OCI-LY7 (cell line): ENCODE measurements at regions not wholly inside any gene's neighbourhood (a gene's known extent, or its start where the extent isn't known, plus 50 kb on each side); places are given as distances from the start of the nearest gene placed in this dataset.

Experiments
- BruUV-seq: library from RNA; stranded (reverse); fragments of 400-500 nt; replicated peaks from 2 replicates; lab custom pipeline; 2021; lab: Mats Ljungman, UMichigan
- CTCF ChIA-PET: fragments of 300-600 bp; sonication (Branson Sonifier 250); formaldehyde crosslinking; loops from one replicate; lab custom pipeline; 2022; ENCODE audit warnings: antibody characterized with exemption; ENCODE audit not compliant: unreplicated experiment; lab: Charles Lee
- POLR2A ChIA-PET: fragments of 300-600 bp; sonication (Branson Sonifier 250); formaldehyde crosslinking; loops from one replicate; lab custom pipeline; 2022; ENCODE audit warnings: antibody characterized with exemption; lab: Charles Lee
- DNase-seq: peaks from one replicate; pipeline ENCODE4 v3.0.0-alpha.2; 2015; ENCODE audit warnings: low spot score
- H2AFZ ChIP-seq: fragments of 200-600 bp; sonication (generic), shearing (Covaris generic); 2 replicates; pipeline ENCODE4 v1.6.1; 2014; ENCODE audit warnings: mild to moderate bottlenecking, antibody characterized with exemption, low read length, moderate library complexity
- H3K27ac ChIP-seq: fragments of 200-600 bp; sonication (generic); 2 replicates; pipeline ENCODE4 v1.5.1; 2014; ENCODE audit warnings: mixed run types, low read depth, mild to moderate bottlenecking, moderate library complexity, low read length, inconsistent platforms; ENCODE audit not compliant: poor library complexity, severe bottlenecking
- H3K36me3 ChIP-seq: fragments of 200-600 bp; sonication (generic); 2 replicates; pipeline ENCODE4 v1.6.1; 2014; ENCODE audit warnings: mild to moderate bottlenecking, antibody characterized with exemption, low read length, moderate library complexity, mixed read lengths; ENCODE audit not compliant: insufficient read depth
- H3K4me1 ChIP-seq: fragments of 200-600 bp; sonication (generic); 2 replicates; pipeline ENCODE4 v1.5.1; 2014; ENCODE audit warnings: mild to moderate bottlenecking, low read length; ENCODE audit not compliant: insufficient read depth, poor library complexity, severe bottlenecking
- H3K4me2 ChIP-seq: fragments of 200-600 bp; sonication (generic); 2 replicates; pipeline ENCODE4 v1.6.1; 2014; ENCODE audit warnings: mild to moderate bottlenecking, low read length
- H3K4me3 ChIP-seq: fragments of 200-600 bp; sonication (generic); 2 replicates; pipeline ENCODE4 v1.5.1; 2014; ENCODE audit warnings: mild to moderate bottlenecking, low read depth, low read length; ENCODE audit not compliant: poor library complexity, severe bottlenecking
- H3K79me2 ChIP-seq: fragments of 200-600 bp; sonication (generic); 2 replicates; pipeline ENCODE4 v1.6.1; 2016; ENCODE audit warnings: low read depth, mild to moderate bottlenecking, low read length, moderate library complexity, mixed read lengths; ENCODE audit not compliant: insufficient read depth
- H3K9me2 ChIP-seq: fragments of 200-600 bp; sonication (generic); 2 replicates; pipeline ENCODE4 v1.6.1; 2016; ENCODE audit warnings: mild to moderate bottlenecking, low read length, mixed read lengths; ENCODE audit not compliant: insufficient read depth
- H3K9me3 ChIP-seq: fragments of 200-600 bp; sonication (generic); 2 replicates; pipeline ENCODE4 v1.6.1; 2014; ENCODE audit warnings: mild to moderate bottlenecking, mixed run types, low read length, mixed read lengths
- H4K20me1 ChIP-seq: fragments of 200-600 bp; sonication (generic); 2 replicates; pipeline ENCODE4 v1.6.1; 2014; ENCODE audit warnings: mild to moderate bottlenecking, antibody characterized with exemption, low read length, moderate library complexity, mixed read lengths; ENCODE audit not compliant: insufficient read depth
- CTCF ChIP-seq: fragments of 200-600 bp; sonication (generic); conservative IDR thresholded peaks from 2 replicates; pipeline ENCODE4 v1.5.1; 2014; ENCODE audit warnings: mild to moderate bottlenecking, antibody characterized with exemption, low read length, moderate library complexity, mixed read lengths
- EZH2phosphoT487 ChIP-seq: fragments of 200-600 bp; sonication (generic); IDR thresholded peaks from 2 replicates; pipeline ENCODE4 v1.6.1; 2018; ENCODE audit warnings: low read depth, borderline replicate concordance, mild to moderate bottlenecking, mixed run types, antibody characterized with exemption, low read length, moderate library complexity, mixed read lengths
- intact Hi-C: fragments of 100-400 bp; cut with micrococcal nuclease; formaldehyde crosslinking; loops from one replicate; pipeline ENCODE4 v1.10.0; 2022; ENCODE audit not compliant: unreplicated experiment

GRCh38 chr2:118670276-118670675 is 177.2 kb downstream of the EN1 start:
- Histone ChIP-seq H3K79me2 (no peaks in the 10 kb centered on the region), H3K4me1 (no peaks in the 10 kb centered on the region), H3K36me3 (no peaks in the 10 kb centered on the region), H2AFZ (no peak overlapping the region), H3K4me2 (no peak overlapping the region), H3K27ac (no peak overlapping the region), H3K4me3 (no peak overlapping the region), H3K9me2 (no peaks in the 10 kb centered on the region), H3K9me3 (no peaks in the 10 kb centered on the region), H4K20me1 (no peaks in the 10 kb centered on the region)
- CTCF ChIA-PET, result no interaction called here
- DNase-seq, result no peak
- BruUV-seq, result no TSS peak
- POLR2A ChIA-PET, result interaction anchor here (1.6 kb wide), 1 partner anchor 56 kb away, joined by 3 read pairs; no protein-coding TSS in a partner anchor
- no peak for TF ChIP-seq EZH2phosphoT487
- no peak for TF ChIP-seq CTCF
- intact Hi-C loops, result no loop called here

- TF ChIP-seq EZH2phosphoT487, result no peak
- TF ChIP-seq CTCF, result no peak
- Histone ChIP-seq H4K20me1 (no peaks in the 10 kb centered on the region), H3K4me1 (no peaks in the 10 kb centered on the region), H3K27ac (no peak overlapping the region), H3K79me2 (no peaks in the 10 kb centered on the region), H3K4me2 (no peak overlapping the region), H3K36me3 (no peaks in the 10 kb centered on the region), H3K9me2 (no peaks in the 10 kb centered on the region), H3K4me3 (no peak overlapping the region), H3K9me3 (no peaks in the 10 kb centered on the region), H2AFZ (no peak overlapping the region)
- CTCF ChIA-PET, result no interaction called here
- BruUV-seq, result no TSS peak
- DNase-seq, result no peak
- intact Hi-C loops, result no loop called here
- POLR2A ChIA-PET, result interaction anchor here (1.6 kb wide), 1 partner anchor 55 kb away, joined by 3 read pairs; no protein-coding TSS in a partner anchor
These were observed 177.8 kb downstream of the EN1 start for GRCh38 chr2:118669654-118670053.

GRCh38 chr2:118668431-118669424 is 178.7 kb downstream of the EN1 start:
- ChIA-PET CTCF (no interaction called here), POLR2A (no interaction called here)
- H3K27ac ChIP-seq, result no peak overlapping the region
- no TSS peak for BruUV-seq
- DNase-seq, result no peak
- no peak overlapping the region for H3K4me2 ChIP-seq
- no peak overlapping the region for H3K4me3 ChIP-seq
- intact Hi-C loops, result no loop called here
- no peaks in the 10 kb centered on the region for H3K9me3 ChIP-seq
- no peaks in the 10 kb centered on the region for H3K4me1 ChIP-seq
- no peak overlapping the region for H2AFZ ChIP-seq
- H4K20me1 ChIP-seq, result no peaks in the 10 kb centered on the region
- H3K9me2 ChIP-seq, result no peaks in the 10 kb centered on the region
- H3K36me3 ChIP-seq, result no peaks in the 10 kb centered on the region
- TF ChIP-seq CTCF (no peak), EZH2phosphoT487 (no peak)
- H3K79me2 ChIP-seq, result no peaks in the 10 kb centered on the region
